OCI-LY7 (cell line): ENCODE measurements at regions not wholly inside any gene's neighbourhood (a gene's known extent, or its start where the extent isn't known, plus 50 kb on each side); places are given as distances from the start of the nearest gene placed in this dataset.

ENCODE experiments used
- CTCF ChIP-seq: fragments of 200-600 bp; sonication (generic); conservative IDR thresholded peaks from 2 replicates; pipeline ENCODE4 v1.5.1; 2014; ENCODE audit warnings: mild to moderate bottlenecking, antibody characterized with exemption, low read length, moderate library complexity, mixed read lengths
- EZH2phosphoT487 ChIP-seq: fragments of 200-600 bp; sonication (generic); IDR thresholded peaks from 2 replicates; pipeline ENCODE4 v1.6.1; 2018; ENCODE audit warnings: low read depth, borderline replicate concordance, mild to moderate bottlenecking, mixed run types, antibody characterized with exemption, low read length, moderate library complexity, mixed read lengths

GRCh38 chr16:60318486-60318885, 1584.4 kb upstream of the GOT2 start:
- TF ChIP-seq CTCF: no peak
- no peak for TF ChIP-seq EZH2phosphoT487
